ENCODE measurements at regions not wholly inside any gene's neighbourhood (a gene's known extent, or its start where the extent isn't known, plus 50 kb on each side); places are given as distances from the start of the nearest gene placed in this dataset.

GRCh38 chr1:98211271-98211845 lies 290.5 kb upstream of the DPYD start:
- no peaks in the 10 kb centered on the region for H3K79me2 ChIP-seq (ENCODE audit: insufficient read depth, low read depth)
- no peaks in the 10 kb centered on the region for H4K20me1 ChIP-seq (ENCODE audit: insufficient read depth)
- no peak overlapping the region for H3K27ac ChIP-seq
- H3K27me3 ChIP-seq (ENCODE audit: insufficient read depth, low read depth) = no peaks in the 10 kb centered on the region
- no peak for TF ChIP-seq CTCF (conservative IDR thresholded peaks at IDR 0.05; ENCODE audit: low read depth, low read length)
- no peak overlapping the region for H3K4me2 ChIP-seq
- no peaks in the 10 kb centered on the region for H3K4me1 ChIP-seq (ENCODE audit: low read depth, poor library complexity, severe bottlenecking)
- no peak overlapping the region for H3K4me3 ChIP-seq (IDR thresholded peaks at IDR 0.05; ENCODE audit: insufficient read depth, low read depth, low read length)
- no peak overlapping the region for H2AFZ ChIP-seq (ENCODE audit: low read depth)
- no peaks in the 10 kb centered on the region for H3K36me3 ChIP-seq (ENCODE audit: insufficient read depth)
- H3K9ac ChIP-seq = no peak overlapping the region

- Histone ChIP-seq H3K4me2 (no peak overlapping the region), H3K9ac (no peak overlapping the region), H3K36me3 (ENCODE audit: insufficient read depth) (no peaks in the 10 kb centered on the region), H3K79me2 (ENCODE audit: insufficient read depth, low read depth) (no peaks in the 10 kb centered on the region), H4K20me1 (ENCODE audit: insufficient read depth) (no peaks in the 10 kb centered on the region), H3K4me1 (ENCODE audit: low read depth, poor library complexity, severe bottlenecking) (no peaks in the 10 kb centered on the region), H3K4me3 (IDR thresholded peaks at IDR 0.05; ENCODE audit: insufficient read depth, low read depth, low read length) (no peak overlapping the region), H3K27ac (no peak overlapping the region), H2AFZ (ENCODE audit: low read depth) (no peak overlapping the region), H3K27me3 (ENCODE audit: insufficient read depth, low read depth) (no peaks in the 10 kb centered on the region)
- TF ChIP-seq CTCF (conservative IDR thresholded peaks at IDR 0.05; ENCODE audit: low read depth, low read length) = no peak
These were observed 289.7 kb upstream of the DPYD start for GRCh38 chr1:98210563-98210962.

- Histone ChIP-seq H2AFZ (ENCODE audit: low read depth) (no peak overlapping the region), H3K9ac (no peak overlapping the region), H3K4me2 (no peak overlapping the region), H3K79me2 (ENCODE audit: insufficient read depth, low read depth) (no peaks in the 10 kb centered on the region), H4K20me1 (ENCODE audit: insufficient read depth) (no peaks in the 10 kb centered on the region), H3K36me3 (ENCODE audit: insufficient read depth) (no peaks in the 10 kb centered on the region), H3K27ac (no peak overlapping the region), H3K4me1 (ENCODE audit: low read depth, poor library complexity, severe bottlenecking) (no peaks in the 10 kb centered on the region), H3K4me3 (IDR thresholded peaks at IDR 0.05; ENCODE audit: insufficient read depth, low read depth, low read length) (no peak overlapping the region), H3K27me3 (ENCODE audit: insufficient read depth, low read depth) (no peaks in the 10 kb centered on the region)
- TF ChIP-seq CTCF (conservative IDR thresholded peaks at IDR 0.05; ENCODE audit: low read depth, low read length) = no peak
These were observed 289.2 kb upstream of the DPYD start for GRCh38 chr1:98210064-98210463.

GRCh38 chr1:98205291-98206017 lies 284.6 kb upstream of the DPYD start:
- H3K27me3 ChIP-seq (ENCODE audit: insufficient read depth, low read depth) = no peaks in the 10 kb centered on the region
- H3K4me2 ChIP-seq = no peak overlapping the region
- H3K79me2 ChIP-seq (ENCODE audit: insufficient read depth, low read depth) = no peaks in the 10 kb centered on the region
- no peak overlapping the region for H3K4me3 ChIP-seq (IDR thresholded peaks at IDR 0.05; ENCODE audit: insufficient read depth, low read depth, low read length)
- TF ChIP-seq CTCF (conservative IDR thresholded peaks at IDR 0.05; ENCODE audit: low read depth, low read length) = no peak
- H3K27ac ChIP-seq = no peak overlapping the region
- no peaks in the 10 kb centered on the region for H3K36me3 ChIP-seq (ENCODE audit: insufficient read depth)
- H3K9ac ChIP-seq = no peak overlapping the region
- no peaks in the 10 kb centered on the region for H4K20me1 ChIP-seq (ENCODE audit: insufficient read depth)
- no peak overlapping the region for H2AFZ ChIP-seq (ENCODE audit: low read depth)
- no peaks in the 10 kb centered on the region for H3K4me1 ChIP-seq (ENCODE audit: low read depth, poor library complexity, severe bottlenecking)

Data from KMS-11 (cell line).